WERI-Rb-1 (cell line): ENCODE measurements at regions not wholly inside any gene's neighbourhood (a gene's known extent, or its start where the extent isn't known, plus 50 kb on each side); places are given as distances from the start of the nearest gene placed in this dataset.

Source experiments
- DNase-seq: peaks from one replicate; pipeline ENCODE4 v3.0.0-alpha.2; 2020
- H3K27ac ChIP-seq: fragments of 250-450 bp; sonication (Bioruptor Pico); 2 replicates; pipeline ENCODE4 v1.5.1; 2020; ENCODE audit warnings: mild to moderate bottlenecking, moderate library complexity
- H3K27me3 ChIP-seq: fragments of 250-450 bp; sonication (Bioruptor Pico); 2 replicates; pipeline ENCODE4 v1.5.1; 2021; ENCODE audit warnings: mild to moderate bottlenecking, low read depth, moderate library complexity; ENCODE audit not compliant: insufficient read depth, severe bottlenecking
- H3K36me3 ChIP-seq: fragments of 250-450 bp; sonication (Bioruptor Pico); 2 replicates; pipeline ENCODE4 v1.5.1; 2020; ENCODE audit warnings: mild to moderate bottlenecking, moderate library complexity
- H3K4me3 ChIP-seq: 2 replicates; pipeline ENCODE4 v1.5.1; 2011; ENCODE audit warnings: low read depth, mild to moderate bottlenecking, control low read depth, low read length
- H3K9me3 ChIP-seq: fragments of 250-450 bp; sonication (Bioruptor Pico); 2 replicates; pipeline ENCODE4 v1.5.1; 2021; ENCODE audit warnings: mild to moderate bottlenecking, moderate library complexity; ENCODE audit not compliant: severe bottlenecking
- TF ChIP-seq, protein P1 (sequence below): IDR thresholded peaks from 2 replicates; pipeline ENCODE4 v1.5.1; 2011; ENCODE audit warnings: low read depth, mild to moderate bottlenecking, control low read depth, inconsistent platforms, low read length

DNA sequence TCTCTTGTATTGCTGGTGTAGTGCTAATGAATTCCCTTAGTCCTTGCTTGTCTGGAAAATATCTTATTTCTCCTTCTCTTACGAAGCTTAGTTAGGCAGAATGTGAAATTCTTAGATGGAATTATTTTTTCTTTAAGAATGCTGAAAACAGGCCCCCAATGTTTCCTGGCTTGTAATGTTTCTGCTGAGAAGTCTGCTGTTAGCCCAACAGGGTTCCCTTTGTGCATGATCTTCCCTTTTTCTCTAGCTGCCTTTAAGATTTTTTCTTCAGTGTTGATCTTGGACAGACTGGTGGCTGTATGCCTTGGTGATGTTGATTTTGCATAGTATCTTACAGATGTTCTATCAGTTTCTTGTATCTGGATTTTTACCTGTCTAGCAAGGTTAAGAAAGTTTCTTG lies 191.3 kb upstream of the DMRTA1 start:
- peaks cover 10% of the 10 kb centered on the region for H3K27me3 ChIP-seq
- no peak overlapping the region for H3K27ac ChIP-seq
- no peak for DNase-seq
- no peak overlapping the region for H3K4me3 ChIP-seq
- peaks cover 9% of the 10 kb centered on the region for H3K9me3 ChIP-seq
- no peaks in the 10 kb centered on the region for H3K36me3 ChIP-seq
- TF ChIP-seq, protein P1, sequence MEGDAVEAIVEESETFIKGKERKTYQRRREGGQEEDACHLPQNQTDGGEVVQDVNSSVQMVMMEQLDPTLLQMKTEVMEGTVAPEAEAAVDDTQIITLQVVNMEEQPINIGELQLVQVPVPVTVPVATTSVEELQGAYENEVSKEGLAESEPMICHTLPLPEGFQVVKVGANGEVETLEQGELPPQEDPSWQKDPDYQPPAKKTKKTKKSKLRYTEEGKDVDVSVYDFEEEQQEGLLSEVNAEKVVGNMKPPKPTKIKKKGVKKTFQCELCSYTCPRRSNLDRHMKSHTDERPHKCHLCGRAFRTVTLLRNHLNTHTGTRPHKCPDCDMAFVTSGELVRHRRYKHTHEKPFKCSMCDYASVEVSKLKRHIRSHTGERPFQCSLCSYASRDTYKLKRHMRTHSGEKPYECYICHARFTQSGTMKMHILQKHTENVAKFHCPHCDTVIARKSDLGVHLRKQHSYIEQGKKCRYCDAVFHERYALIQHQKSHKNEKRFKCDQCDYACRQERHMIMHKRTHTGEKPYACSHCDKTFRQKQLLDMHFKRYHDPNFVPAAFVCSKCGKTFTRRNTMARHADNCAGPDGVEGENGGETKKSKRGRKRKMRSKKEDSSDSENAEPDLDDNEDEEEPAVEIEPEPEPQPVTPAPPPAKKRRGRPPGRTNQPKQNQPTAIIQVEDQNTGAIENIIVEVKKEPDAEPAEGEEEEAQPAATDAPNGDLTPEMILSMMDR: no peak

DNA sequence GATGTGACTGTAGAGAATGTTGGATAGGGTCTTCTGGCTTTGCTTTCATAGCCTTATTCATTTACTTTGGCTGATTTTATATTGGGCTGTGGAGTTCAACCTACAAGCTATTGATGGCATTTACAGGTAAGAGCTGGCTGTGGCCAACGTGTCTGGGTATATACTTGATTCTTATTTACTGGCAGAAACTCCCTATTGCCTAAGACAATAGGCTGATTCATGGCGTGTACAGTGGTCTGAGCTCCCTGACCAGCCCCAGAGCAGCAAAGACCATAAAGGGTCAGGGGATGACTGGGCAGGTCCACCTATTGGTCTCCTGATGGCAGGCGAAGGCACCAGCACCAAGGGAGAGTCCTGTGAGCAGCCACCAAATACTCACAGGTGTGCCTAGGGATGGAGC lies 190.2 kb upstream of the DMRTA1 start:
- no peak for DNase-seq
- Histone ChIP-seq H3K27me3 (peaks cover 10% of the 10 kb centered on the region), H3K36me3 (no peaks in the 10 kb centered on the region), H3K4me3 (no peak overlapping the region), H3K9me3 (peaks cover 7% of the 10 kb centered on the region), H3K27ac (no peak overlapping the region)
- TF ChIP-seq, protein P1: no peak

DNA sequence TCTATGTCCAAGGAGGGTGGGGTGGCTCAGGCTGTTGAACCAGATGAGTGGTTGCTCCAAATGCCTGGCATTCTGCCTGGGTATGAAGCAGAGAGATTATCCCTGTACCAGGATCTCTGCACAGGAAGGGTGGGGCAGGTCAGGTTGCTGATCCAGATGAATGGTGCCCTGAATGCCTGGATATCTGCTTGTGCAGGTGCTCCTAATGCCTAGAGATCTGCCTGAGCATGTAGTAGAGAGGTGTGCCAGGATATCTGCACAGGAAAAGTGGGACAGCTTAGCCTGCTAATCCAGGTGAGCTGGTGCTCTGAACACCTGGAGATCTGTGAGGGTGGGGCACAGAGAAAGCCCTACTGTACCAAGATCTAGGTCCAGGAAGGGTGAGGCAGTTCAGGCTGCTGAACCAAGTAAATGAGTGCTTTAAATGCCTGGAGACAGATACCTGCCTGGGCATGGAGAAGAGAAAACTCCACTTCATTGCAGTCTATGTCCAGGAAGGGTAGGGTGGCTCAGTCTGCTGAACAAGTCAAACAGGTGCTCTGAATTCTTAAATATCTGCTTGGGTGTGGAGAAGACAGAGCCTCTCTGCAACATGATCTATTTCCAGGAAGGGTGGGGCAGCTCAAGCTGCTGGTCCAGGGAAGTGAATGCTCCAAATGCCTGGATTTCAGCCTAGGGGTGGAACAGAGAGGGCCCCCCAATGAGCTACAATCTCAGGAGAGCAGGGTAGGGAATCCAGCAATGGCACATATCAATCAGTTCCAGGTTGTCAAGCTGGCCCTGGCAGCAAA lies 189.4 kb upstream of the DMRTA1 start:
- TF ChIP-seq, protein P1: no peak
- DNase-seq: no peak
- Histone ChIP-seq H3K36me3 (no peaks in the 10 kb centered on the region), H3K4me3 (no peak overlapping the region), H3K27me3 (peaks cover 8% of the 10 kb centered on the region), H3K9me3 (peaks cover 3% of the 10 kb centered on the region), H3K27ac (no peak overlapping the region)

DNA sequence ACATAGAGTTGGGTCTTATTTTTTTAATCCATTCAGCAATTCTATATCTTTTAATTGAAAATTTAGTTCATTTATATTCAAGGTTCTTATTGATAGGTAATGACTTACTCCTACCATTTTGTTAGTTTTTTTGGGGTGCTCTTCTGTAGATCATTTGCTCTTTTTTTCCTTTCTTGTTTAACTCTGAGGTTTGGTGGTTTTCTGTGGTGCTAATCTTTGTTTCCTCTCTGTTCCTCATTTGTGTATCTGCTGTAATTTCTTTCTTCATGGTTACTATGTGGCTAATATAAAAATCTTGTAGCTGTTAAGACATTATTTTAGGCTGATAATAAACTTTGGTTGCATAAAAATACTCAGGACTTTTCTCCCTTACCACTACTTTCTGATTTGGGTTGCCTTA lies 181.6 kb upstream of the DMRTA1 start:
- TF ChIP-seq, protein P1: no peak
- no peaks in the 10 kb centered on the region for H3K9me3 ChIP-seq
- H3K4me3 ChIP-seq: no peak overlapping the region
- DNase-seq: no peak
- H3K36me3 ChIP-seq: no peaks in the 10 kb centered on the region
- no peak overlapping the region for H3K27ac ChIP-seq
- peaks cover 9% of the 10 kb centered on the region for H3K27me3 ChIP-seq

DNA sequence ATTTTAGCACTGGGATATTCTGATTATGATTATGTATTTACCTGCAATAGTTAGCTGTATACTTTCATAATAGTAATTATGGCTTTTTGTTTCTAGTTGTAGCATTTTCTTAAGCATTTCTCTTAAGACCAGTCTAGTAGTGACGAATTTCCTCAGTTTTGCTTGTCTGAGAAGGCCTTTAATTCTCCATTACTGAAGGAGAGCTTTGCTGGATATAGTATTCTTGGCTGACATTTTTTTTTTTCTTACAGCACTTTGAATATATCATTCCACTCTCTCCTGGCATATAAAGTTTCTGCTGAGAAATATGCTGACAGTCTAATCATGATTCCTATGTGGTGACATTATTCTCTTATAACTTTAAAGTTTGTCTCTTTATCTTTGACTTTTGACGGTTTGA lies 181.1 kb upstream of the DMRTA1 start:
- no peaks in the 10 kb centered on the region for H3K9me3 ChIP-seq

More for the DNA sequence above, 181.1 kb upstream of the DMRTA1 start:
- DNase-seq: no peak
- Histone ChIP-seq H3K4me3 (no peak overlapping the region), H3K27me3 (peaks cover 9% of the 10 kb centered on the region), H3K36me3 (no peaks in the 10 kb centered on the region), H3K27ac (no peak overlapping the region)
- TF ChIP-seq, protein P1: no peak
